ENCODE measurements at regions not wholly inside any gene's neighbourhood (a gene's known extent, or its start where the extent isn't known, plus 50 kb on each side); places are given as distances from the start of the nearest gene placed in this dataset.

DNA sequence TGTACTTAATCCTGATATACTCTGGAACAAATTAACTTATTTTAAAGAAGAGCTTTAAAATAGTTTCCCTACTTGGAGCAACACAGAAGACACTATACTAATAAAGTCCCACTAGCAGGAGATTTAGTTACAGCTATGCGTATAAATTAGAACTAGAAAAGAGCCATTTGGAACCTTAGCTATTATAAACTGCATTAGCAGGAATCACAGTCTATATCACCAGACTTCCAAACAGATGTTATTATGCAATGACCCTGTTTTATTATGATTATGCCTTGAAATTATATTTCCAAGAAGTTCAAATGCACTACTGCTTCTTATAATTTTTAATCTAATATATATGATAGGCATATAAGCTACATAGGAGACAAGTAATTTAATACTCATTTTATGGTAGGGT lies 95.5 kb upstream of the WDR44 start:
- TF ChIP-seq EZH2phosphoT487 (IDR thresholded peaks at IDR 0.05; ENCODE audit: low read depth) = no peak
- TF ChIP-seq, protein P1, sequence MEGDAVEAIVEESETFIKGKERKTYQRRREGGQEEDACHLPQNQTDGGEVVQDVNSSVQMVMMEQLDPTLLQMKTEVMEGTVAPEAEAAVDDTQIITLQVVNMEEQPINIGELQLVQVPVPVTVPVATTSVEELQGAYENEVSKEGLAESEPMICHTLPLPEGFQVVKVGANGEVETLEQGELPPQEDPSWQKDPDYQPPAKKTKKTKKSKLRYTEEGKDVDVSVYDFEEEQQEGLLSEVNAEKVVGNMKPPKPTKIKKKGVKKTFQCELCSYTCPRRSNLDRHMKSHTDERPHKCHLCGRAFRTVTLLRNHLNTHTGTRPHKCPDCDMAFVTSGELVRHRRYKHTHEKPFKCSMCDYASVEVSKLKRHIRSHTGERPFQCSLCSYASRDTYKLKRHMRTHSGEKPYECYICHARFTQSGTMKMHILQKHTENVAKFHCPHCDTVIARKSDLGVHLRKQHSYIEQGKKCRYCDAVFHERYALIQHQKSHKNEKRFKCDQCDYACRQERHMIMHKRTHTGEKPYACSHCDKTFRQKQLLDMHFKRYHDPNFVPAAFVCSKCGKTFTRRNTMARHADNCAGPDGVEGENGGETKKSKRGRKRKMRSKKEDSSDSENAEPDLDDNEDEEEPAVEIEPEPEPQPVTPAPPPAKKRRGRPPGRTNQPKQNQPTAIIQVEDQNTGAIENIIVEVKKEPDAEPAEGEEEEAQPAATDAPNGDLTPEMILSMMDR (IDR thresholded peaks at IDR 0.05; ENCODE audit: low read depth, low read length) = no peak
